Naive B cell (primary cell): ENCODE measurements at regions not wholly inside any gene's neighbourhood (a gene's known extent, or its start where the extent isn't known, plus 50 kb on each side); places are given as distances from the start of the nearest gene placed in this dataset.
A peak's percentile ranks its signal among the peaks of the same experiment; 100 is the strongest.

Source experiments
- ATAC-seq, 2 donors: fragments of 150-1000 bp; cut with Tn5 transposase; 2 replicates each; pipeline ENCODE4 v1.10.0; 2021; ENCODE audit warnings: low read depth in 2 of 2, mild to moderate bottlenecking in 2 of 2, moderate library complexity in 2 of 2
- DNase-seq: peaks from one replicate; pipeline ENCODE4 v3.0.0; 2022
- H3K27ac Mint-ChIP-seq, 6 donors: one replicate each; pipeline ENCODE4 v1.8.0; 2020 to 2022; ENCODE audit warnings: mild to moderate bottlenecking in 6 of 6, mixed read lengths in 6 of 6, moderate library complexity in 5 of 6, inconsistent platforms in 2 of 6
- H3K27me3 Mint-ChIP-seq, 3 donors: one replicate each; pipeline ENCODE4 v1.8.0; 2021 to 2022; ENCODE audit warnings: mixed read lengths in 3 of 3, mild to moderate bottlenecking in 1 of 3
- H3K36me3 Mint-ChIP-seq, 2 donors: one replicate each; pipeline ENCODE4 v1.8.0; 2020 to 2022; ENCODE audit warnings: mixed read lengths in 2 of 2, inconsistent platforms in 1 of 2, mild to moderate bottlenecking in 1 of 2
- H3K4me1 Mint-ChIP-seq, 3 donors: one replicate each; pipeline ENCODE4 v1.8.0; 2020 to 2022; ENCODE audit warnings: mixed read lengths in 3 of 3, inconsistent platforms in 1 of 3, mild to moderate bottlenecking in 1 of 3, moderate library complexity in 1 of 3
- H3K4me3 Mint-ChIP-seq, 8 donors: one replicate each; pipeline ENCODE4 v1.8.0; 2020 to 2022; ENCODE audit warnings: mild to moderate bottlenecking in 8 of 8, mixed read lengths in 8 of 8, moderate library complexity in 8 of 8, inconsistent platforms in 2 of 8
- H3K9me3 Mint-ChIP-seq, 7 donors: one replicate each; pipeline ENCODE4 v1.8.0; 2020 to 2022; ENCODE audit warnings: mixed read lengths in 7 of 7, mild to moderate bottlenecking in 5 of 7, inconsistent platforms in 2 of 7, moderate library complexity in 1 of 7

DNA sequence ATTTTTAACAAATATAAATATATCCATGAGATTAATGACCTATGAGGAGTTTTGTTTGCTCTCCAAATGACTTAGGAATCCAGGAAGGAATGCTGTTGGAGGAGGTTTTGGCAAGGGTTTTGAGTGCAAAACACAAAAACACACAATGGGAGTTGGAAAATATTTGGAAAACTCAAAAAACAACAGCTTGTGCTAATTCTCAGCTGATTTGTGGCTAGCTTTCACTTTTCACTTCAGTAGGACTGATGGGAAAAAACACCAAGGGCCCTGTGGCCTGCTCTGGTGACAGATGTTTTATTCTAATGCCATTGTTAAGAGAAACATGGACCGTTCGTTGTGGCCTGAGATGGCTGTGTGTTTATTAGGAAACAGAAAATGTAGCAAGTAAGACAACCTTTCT is 113.9 kb downstream of the ALDH8A1 start:
- Mint-ChIP-seq H3K36me3 (no peaks in the 10 kb centered on the region), H3K4me1 (no peaks in the 10 kb centered on the region), H3K27me3 (peaks cover 4 to 15% (median 9%) of the 10 kb centered on the region in 3 donors), H3K4me3 (no peak overlapping the region), H3K27ac (no peak overlapping the region), H3K9me3 (no peaks in the 10 kb centered on the region)
- ATAC-seq = no peak
- DNase-seq = no peak

DNA sequence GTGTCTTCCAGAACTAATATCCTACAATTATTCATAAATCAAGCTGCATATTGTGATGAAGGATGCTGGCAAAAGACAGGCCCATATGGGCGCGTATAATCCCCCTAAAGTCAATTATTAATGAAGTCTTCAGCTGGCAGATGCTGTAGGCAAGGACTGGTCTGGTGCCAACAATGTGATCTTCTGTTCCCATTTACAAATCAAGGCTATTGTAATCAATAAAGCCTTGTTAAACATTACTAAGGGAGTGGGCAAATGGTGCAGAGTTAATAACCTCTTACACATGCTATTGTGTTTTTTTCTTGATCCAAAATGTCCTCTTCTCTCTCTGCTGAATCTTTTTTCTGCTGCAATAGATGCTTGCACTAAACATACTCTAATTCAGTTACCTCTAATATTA is 119.0 kb downstream of the ALDH8A1 start:
- no peak overlapping the region for H3K27ac Mint-ChIP-seq
- DNase-seq = no peak
- peaks cover 0 to 6% (median 0%) of the 10 kb centered on the region in 7 donors for H3K9me3 Mint-ChIP-seq
- H3K4me1 Mint-ChIP-seq = peaks cover 7 to 10% (median 7%) of the 10 kb centered on the region in 3 donors
- no peak overlapping the region for H3K4me3 Mint-ChIP-seq
- no peaks in the 10 kb centered on the region for H3K36me3 Mint-ChIP-seq
- no peaks in the 10 kb centered on the region for H3K27me3 Mint-ChIP-seq
- no peak for ATAC-seq

DNA sequence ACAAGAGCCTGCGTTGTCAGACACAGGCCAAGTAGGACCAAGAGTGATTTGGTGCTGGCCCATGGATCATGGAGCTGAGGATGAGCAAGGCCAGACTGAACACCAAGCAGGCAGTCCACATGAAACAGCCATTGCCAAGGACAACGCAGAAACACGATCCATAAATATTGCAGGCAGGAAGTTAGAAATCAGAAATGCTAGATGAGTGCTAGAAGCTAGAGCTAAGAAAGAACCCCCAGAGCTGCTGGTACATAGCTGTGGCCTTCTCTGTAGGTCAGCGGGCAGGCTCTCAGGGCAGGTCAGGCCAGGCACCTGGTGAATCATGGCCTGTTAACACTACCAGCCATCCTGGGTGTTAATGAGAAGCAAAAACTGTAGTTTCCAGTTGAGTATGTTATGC is 119.7 kb downstream of the ALDH8A1 start:
- peaks cover 7 to 10% (median 7%) of the 10 kb centered on the region in 3 donors for H3K4me1 Mint-ChIP-seq
- ATAC-seq (no peak), DNase-seq (no peak)
- no peaks in the 10 kb centered on the region for H3K36me3 Mint-ChIP-seq
- peaks cover 0 to 6% (median 1%) of the 10 kb centered on the region in 7 donors for H3K9me3 Mint-ChIP-seq
- H3K4me3 Mint-ChIP-seq = no peak overlapping the region
- no peaks in the 10 kb centered on the region for H3K27me3 Mint-ChIP-seq
- H3K27ac Mint-ChIP-seq = no peak overlapping the region

DNA sequence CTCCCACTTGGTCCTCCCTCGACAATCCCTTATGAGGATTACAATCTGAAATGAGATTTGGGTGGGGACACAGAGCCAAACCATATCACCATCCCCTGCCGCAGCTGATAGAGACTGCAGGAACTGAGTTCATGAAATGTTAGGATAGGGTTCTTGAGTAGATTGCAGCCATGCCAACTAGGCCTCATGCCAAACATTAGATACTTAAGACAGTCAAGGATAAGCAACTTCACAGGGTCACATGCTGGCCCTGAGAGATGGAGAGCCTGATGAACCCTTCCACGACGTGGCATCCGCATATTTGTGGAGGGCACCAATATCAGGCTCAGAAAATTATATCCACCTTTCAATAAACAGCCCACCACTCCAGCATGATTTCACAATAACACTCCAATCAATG is 121.3 kb downstream of the ALDH8A1 start:
- Mint-ChIP-seq H3K9me3 (peaks cover 0 to 6% (median 2%) of the 10 kb centered on the region in 7 donors), H3K36me3 (no peaks in the 10 kb centered on the region), H3K27me3 (peaks cover 0 to 2% (median 2%) of the 10 kb centered on the region in 3 donors), H3K4me1 (peaks cover 7 to 10% (median 7%) of the 10 kb centered on the region in 3 donors), H3K4me3 (no peak overlapping the region), H3K27ac (peak overlapping the region in 1 of 6 donors; percentile 62)
- ATAC-seq = no peak
- DNase-seq = no peak

DNA sequence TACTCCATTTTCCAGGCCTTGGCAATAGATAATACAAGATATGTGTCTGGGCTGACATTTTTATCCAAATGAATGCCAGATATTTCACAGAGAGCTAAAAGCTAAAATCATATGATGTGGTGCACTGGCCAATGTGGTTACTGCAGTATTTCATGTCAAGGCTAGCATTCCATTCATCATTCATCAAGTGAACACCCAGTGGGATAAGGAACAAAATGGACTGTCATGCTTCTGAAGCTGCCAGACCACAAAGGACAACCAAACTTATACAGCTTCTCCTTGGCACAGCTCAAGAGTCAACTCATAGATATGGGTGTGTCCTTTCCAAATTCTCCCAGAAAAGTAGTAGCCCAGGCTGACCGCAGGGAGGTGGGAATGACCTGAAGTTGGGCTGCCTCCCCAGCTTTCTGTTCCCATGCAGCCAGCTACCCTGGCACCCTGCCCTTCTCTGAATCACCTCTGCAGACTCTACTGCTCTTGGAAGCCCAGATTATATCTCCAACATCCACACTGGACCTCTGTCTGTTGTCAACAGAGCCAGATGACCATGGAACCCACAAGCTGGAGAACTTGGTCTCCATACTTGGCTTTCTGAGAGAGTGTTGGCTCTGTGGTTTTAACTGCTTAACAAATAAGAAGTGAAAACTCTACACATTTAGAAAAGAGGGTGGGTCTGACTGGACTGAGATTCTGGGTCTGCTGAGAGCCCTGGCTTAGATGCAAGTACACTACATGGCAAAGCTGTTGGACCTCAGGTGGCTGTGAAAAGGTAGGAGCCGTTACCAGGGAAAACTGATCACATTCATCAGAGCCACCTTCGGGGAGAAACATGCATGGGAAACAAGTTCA is 122.8 kb downstream of the ALDH8A1 start:
- peaks cover 0 to 6% (median 2%) of the 10 kb centered on the region in 7 donors for H3K9me3 Mint-ChIP-seq
- peak overlapping the region in 1 of 8 donors; percentile 18 for H3K4me3 Mint-ChIP-seq
- H3K27ac Mint-ChIP-seq = no peak overlapping the region
- DNase-seq (no peak), ATAC-seq (no peak)
- no peaks in the 10 kb centered on the region for H3K36me3 Mint-ChIP-seq
- H3K27me3 Mint-ChIP-seq = peaks cover 0 to 5% (median 4%) of the 10 kb centered on the region in 3 donors
- H3K4me1 Mint-ChIP-seq = peaks cover 7 to 10% (median 7%) of the 10 kb centered on the region in 3 donors

DNA sequence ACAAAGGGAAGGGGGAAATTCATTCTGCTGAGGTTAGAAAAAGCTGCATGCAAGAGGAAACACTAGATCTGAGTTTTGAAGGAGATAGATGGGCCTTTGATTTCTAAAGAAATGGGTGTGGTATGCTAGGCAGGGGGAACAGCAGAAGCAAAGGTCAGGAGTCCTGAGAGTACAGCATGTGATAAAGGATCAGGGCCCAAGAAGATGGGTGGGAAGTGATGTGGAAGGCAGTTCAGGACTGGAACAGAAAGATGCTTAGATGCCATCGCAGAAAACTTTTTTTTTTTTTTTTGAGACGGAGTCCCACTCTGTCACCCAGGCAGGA is 126.2 kb downstream of the ALDH8A1 start:
- Mint-ChIP-seq H3K9me3 (peaks cover 0 to 5% (median 0%) of the 10 kb centered on the region in 7 donors), H3K4me3 (no peak overlapping the region), H3K27ac (no peak overlapping the region), H3K4me1 (peaks cover 3 to 9% (median 7%) of the 10 kb centered on the region in 3 donors), H3K36me3 (no peaks in the 10 kb centered on the region), H3K27me3 (peaks cover 0 to 5% (median 4%) of the 10 kb centered on the region in 3 donors)
- DNase-seq (no peak), ATAC-seq (no peak)

DNA sequence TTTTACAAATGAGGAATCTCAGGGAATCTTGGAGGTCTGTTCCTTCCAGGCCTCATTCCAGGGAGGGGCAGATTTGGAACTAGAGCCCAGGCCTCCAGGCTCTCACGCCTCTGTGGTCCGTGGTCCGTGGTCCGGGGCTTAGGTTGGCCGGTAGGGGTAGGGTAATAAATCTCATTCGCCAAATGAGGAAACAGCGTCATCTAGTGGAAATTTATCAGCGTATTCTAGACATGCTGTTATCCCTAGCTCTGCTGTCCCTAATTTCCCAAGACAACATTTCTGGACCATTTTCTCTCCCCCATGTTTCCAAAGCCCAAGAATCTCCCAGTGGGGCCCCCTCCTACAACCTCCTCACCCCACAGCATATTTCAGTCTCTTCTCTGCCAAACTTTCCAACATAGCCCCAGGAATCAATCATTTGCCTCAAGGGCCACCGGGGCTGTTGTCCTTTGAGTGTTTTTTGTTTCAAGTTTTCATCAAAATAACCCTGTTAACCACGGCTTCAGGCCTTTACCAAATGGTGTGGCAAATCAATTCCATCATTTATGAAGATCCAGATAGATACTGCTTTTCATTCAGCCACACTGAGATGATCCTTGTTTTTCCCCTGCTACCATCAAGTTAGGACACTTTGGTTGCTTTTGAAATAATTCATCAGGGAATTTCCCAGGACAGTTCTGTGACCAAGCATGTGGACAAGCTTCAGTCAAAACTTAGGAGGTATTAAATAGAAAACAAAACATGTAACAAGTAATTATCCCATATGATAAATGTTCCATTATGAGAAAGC is 126.8 kb downstream of the ALDH8A1 start:
- H3K9me3 Mint-ChIP-seq = peaks cover 0 to 4% (median 0%) of the 10 kb centered on the region in 7 donors
- ATAC-seq (peak; percentile 79 to 90), DNase-seq (peak; percentile 36)
- peaks cover 0 to 5% (median 4%) of the 10 kb centered on the region in 3 donors for H3K27me3 Mint-ChIP-seq
- no peak overlapping the region for H3K27ac Mint-ChIP-seq
- H3K36me3 Mint-ChIP-seq = no peaks in the 10 kb centered on the region
- peaks cover under 1 to 5% (median 1%) of the 10 kb centered on the region in 3 donors for H3K4me1 Mint-ChIP-seq
- no peak overlapping the region for H3K4me3 Mint-ChIP-seq

DNA sequence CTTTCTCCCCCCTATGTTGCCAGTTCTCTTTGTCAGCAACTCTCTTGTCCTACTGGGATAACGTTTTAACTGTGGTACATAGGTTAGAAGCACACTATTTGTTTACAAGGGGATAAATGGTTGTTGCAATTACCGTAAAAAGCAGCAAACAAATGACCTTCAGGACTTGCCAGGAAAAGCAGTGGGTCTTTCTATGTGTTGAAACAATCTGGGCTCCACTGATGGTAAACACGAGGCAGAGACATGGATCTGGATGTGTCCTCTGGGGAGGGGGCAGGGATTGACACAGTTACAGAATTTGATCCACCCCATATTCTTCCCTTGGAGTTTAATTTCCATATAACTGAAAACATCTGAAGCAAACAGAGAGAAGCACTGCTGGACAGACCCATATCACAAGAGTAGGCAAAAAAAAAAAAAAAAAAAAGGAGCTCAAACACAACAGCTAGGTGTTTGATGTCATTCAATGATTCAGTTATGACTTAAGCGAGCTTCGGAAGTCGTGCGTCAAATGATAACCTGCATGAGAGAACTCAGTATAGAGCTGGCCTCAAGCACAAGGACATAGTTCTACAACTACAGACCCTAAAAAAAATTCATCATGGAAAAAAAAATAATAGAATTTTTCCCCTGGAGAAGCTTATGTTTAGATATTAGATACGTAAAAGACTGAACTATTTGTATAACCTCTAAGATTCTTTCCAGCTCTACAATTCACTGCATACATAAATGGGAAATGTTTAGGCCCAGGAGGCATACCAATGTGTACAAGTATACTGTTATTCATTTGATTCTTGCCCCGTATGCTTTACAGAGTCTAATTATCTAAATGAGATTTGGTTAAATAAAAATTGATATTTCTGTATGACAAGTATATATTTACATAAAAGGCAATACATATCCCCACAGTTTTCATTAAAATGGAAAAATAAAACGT is 127.7 kb downstream of the ALDH8A1 start:
- H3K27me3 Mint-ChIP-seq = peaks cover 0 to 5% (median 4%) of the 10 kb centered on the region in 3 donors
- H3K4me3 Mint-ChIP-seq = no peak overlapping the region
- no peaks in the 10 kb centered on the region for H3K4me1 Mint-ChIP-seq
- DNase-seq (no peak), ATAC-seq (no peak)
- no peak overlapping the region for H3K27ac Mint-ChIP-seq
- H3K36me3 Mint-ChIP-seq = no peaks in the 10 kb centered on the region
- peaks cover 0 to 4% (median 0%) of the 10 kb centered on the region in 7 donors for H3K9me3 Mint-ChIP-seq

DNA sequence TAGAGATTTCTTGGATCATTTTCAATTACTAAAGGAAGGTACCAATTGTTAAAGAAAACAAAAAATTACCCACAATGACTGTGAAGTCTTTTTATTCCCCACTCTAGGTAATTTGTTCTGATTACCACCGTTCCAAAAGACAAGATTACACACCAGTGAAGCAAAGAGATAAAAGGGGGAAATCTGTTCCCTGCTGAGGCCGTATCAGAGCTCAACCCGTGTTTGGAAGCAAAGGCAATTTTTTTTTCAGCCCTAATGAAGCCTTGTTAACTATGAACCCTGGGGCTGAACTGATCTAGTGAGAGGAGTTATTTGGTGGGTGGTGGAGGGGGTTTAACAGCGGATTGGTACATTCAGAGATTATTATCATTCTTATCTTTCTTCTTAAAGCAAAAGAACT is 128.5 kb downstream of the ALDH8A1 start:
- Mint-ChIP-seq H3K36me3 (no peaks in the 10 kb centered on the region), H3K27ac (no peak overlapping the region), H3K9me3 (peaks cover 0 to 4% (median 0%) of the 10 kb centered on the region in 7 donors), H3K4me3 (no peak overlapping the region), H3K4me1 (no peaks in the 10 kb centered on the region), H3K27me3 (peaks cover 0 to 5% (median 4%) of the 10 kb centered on the region in 3 donors)
- ATAC-seq (no peak), DNase-seq (no peak)

DNA sequence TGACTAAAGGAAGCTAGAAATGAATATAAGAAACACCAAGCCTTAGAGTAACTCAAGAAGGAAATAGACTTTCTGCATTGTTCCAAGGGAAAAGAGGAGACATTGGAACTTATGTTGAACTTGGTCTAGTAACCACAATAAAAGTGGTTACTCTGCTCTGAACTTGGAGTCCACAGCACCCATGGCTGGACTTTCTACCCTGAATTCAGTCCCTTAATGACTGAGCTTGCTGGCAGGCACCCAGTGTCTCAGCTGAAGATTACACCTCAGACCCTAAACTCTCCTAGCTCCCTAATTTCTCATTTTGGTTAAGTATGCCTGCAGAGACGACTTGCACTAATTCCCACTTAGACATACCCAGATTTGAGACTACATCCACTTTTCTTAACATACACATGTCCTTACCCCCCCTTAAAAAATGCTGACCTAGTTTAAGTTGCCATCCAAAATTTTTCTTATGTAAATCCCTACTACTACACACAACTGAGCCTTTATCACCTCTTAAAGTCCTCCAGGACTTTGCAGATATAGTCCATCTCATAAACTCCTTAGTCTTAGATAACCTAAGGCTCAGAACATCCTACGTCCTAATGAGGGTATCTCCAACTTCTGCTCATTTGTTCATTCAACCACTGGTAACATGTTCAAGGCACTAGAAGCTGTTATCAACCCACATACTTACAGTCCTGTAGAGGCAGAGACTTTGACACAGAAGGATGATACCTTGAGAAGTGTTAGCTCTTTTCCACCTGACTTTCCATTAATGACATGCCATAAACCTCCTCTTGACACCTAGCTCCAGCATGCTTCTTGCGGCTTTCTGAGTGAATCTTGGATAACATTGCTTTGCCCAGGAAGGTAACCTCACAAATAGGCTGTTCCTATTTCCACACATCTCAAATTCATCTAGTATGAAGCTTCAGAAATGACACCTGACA is 129.8 kb downstream of the ALDH8A1 start:
- H3K9me3 Mint-ChIP-seq = peaks cover 0 to 2% (median 0%) of the 10 kb centered on the region in 7 donors
- no peak for DNase-seq
- H3K36me3 Mint-ChIP-seq = no peaks in the 10 kb centered on the region
- H3K4me3 Mint-ChIP-seq = no peak overlapping the region
- no peak overlapping the region for H3K27ac Mint-ChIP-seq
- H3K27me3 Mint-ChIP-seq = peaks cover 0 to 5% (median 4%) of the 10 kb centered on the region in 3 donors
- no peaks in the 10 kb centered on the region for H3K4me1 Mint-ChIP-seq
- no peak for ATAC-seq

DNA sequence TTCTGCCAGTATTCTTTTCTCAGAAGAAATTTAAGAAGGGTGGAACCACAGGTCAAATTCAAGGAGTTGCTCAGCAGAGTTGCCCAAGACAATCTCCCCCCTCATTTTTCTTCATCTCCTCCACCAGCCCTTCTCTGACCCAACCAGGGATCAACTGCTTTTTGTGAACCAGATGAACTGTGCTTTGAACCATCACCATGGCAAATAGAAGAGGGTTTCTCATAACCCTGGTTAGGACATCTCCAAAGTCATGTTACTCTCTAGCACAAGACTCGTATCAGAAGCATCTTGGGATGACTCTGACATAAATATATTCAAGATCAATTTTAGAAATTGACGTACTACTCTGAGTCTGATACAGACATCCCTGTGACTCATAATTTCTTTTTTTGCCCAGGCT is 130.7 kb downstream of the ALDH8A1 start:
- Mint-ChIP-seq H3K4me3 (no peak overlapping the region), H3K4me1 (no peaks in the 10 kb centered on the region), H3K27ac (no peak overlapping the region), H3K27me3 (peaks cover 0 to 5% (median 4%) of the 10 kb centered on the region in 3 donors), H3K36me3 (no peaks in the 10 kb centered on the region), H3K9me3 (no peaks in the 10 kb centered on the region)
- ATAC-seq (no peak), DNase-seq (no peak)

DNA sequence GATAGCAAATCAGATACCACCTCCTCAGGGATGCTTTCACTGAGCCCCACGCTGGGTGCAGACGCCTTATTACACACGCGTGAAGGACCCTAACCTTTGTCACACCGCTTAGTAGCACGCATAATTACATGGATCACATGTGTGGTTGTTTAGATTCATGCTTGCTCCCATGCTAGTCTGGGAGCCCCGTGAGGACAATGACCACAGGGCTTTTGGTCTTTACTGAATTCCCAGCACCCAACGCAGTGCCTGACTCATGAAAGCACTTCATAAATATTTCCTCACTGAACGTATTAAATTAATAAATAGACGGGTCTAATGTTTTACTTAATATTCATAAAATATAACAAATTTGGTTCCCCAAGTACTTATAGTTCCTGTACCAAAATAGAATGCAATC is 132.5 kb downstream of the ALDH8A1 start:
- Mint-ChIP-seq H3K4me3 (no peak overlapping the region), H3K4me1 (no peaks in the 10 kb centered on the region), H3K27ac (no peak overlapping the region), H3K9me3 (no peaks in the 10 kb centered on the region), H3K27me3 (no peaks in the 10 kb centered on the region), H3K36me3 (no peaks in the 10 kb centered on the region)
- ATAC-seq (no peak), DNase-seq (no peak)
